Fibroblast of skin of abdomen (primary cell): ENCODE measurements at regions not wholly inside any gene's neighbourhood (a gene's known extent, or its start where the extent isn't known, plus 50 kb on each side); places are given as distances from the start of the nearest gene placed in this dataset.

Experiments used
- DNase-seq: peaks from one replicate; pipeline ENCODE4 v3.0.0-alpha.2; 2013

DNA sequence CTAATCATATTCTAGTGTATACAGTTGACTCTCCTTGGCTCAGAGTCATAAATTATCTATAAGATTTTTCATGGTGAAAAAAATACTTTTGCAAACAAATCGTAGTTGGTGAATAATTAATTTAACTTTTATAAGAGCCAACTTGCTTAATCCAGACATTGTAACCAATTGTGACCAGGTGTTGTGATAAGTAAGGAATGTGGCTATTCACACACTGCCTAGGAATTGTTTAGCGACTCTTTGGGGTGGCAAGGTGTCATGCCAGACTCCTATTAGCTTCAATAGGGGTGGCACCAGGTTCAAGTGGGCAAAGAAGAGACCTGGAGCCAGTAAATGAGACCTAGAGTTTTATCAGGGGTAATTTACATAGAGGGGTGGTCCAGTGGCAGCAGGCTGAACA is 344.7 kb upstream of the PKDCC start:
- DNase-seq, result no peak

DNA sequence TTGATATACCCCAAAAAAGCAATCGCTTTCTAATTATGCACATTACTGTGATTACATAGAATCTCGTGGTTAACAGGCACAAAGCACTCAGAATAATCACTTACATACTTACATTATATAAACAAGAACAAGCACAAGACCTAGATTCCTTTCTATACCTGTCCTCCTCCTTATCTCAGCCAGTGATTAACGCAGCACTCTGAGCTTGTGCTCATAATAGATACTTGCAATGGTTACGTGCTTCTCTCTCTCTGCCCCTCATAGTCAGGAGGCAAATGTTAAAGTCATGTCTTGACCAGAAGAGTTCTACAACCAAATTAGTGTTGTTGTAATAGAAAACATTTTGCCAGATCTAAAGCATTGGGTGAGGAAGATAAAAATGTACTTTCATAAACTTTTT is 342.2 kb upstream of the PKDCC start:
- DNase-seq, result no peak

DNA sequence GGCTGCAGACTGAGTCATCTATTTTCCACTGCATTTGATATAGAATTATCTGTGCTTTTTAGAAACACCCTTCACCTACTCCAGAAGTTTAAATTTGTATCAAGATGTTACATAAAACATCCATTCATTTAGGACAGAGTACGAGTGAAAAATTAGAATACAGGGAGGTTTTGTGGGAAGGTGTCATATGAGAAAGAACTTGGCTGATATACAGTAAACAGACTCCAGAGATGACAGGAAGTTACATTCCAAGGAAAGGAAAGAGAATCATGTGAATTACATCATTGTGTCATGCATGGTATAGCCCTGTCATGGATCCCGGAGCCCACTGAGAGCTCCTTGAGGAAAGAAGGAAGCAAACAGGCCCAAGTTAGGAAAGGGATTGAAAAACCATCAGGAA is 341.5 kb upstream of the PKDCC start:
- no peak for DNase-seq

- no peak for DNase-seq
Observed at GRCh38 chr2:41707790-41708451, 339.9 kb upstream of the PKDCC start.

- no peak for DNase-seq
Observed at GRCh38 chr2:41709702-41710599, 337.9 kb upstream of the PKDCC start.

DNA sequence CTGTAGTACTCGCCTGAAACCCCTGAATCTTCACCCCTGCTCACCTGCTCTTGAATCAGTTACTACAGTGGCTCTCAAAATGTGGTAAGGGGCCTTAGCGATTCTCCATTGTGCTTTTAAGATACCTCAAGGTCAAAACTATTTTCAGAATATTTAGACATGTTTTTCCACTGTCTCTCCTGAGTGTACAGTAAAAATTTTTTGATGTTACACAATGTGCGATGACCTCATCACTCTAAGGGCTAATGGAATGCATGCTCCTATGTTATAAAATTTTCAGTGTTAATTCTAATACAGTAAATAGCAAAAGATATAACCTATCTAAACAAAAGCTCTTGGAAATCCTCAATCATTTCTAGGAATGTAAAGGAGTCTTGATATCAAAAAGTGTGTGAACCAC is 336.9 kb upstream of the PKDCC start:
- peak; percentile 13 for DNase-seq

DNA sequence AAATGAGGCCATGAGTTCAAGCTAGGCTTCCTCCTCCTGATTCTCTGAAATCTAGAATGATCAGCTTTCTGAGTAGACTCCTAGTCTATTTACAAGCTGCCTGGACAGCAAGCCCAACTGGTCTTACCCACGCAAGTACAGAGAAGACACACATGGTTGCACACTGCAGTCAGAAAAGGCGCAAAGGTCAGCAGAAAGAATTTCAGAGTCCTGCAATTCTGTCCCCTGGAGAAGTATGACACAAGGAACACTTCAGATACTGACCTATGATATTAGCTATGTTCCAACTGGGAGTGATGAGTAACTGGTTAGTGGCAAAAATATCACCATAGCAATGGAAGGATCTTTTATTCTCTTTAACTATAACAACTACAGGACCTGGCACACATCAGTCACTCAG is 336.1 kb upstream of the PKDCC start:
- no peak for DNase-seq

GRCh38 chr2:41716497-41716896 is 331.3 kb upstream of the PKDCC start:
- no peak for DNase-seq

GRCh38 chr2:41717839-41718238 is 330.0 kb upstream of the PKDCC start:
- DNase-seq, result no peak

DNA sequence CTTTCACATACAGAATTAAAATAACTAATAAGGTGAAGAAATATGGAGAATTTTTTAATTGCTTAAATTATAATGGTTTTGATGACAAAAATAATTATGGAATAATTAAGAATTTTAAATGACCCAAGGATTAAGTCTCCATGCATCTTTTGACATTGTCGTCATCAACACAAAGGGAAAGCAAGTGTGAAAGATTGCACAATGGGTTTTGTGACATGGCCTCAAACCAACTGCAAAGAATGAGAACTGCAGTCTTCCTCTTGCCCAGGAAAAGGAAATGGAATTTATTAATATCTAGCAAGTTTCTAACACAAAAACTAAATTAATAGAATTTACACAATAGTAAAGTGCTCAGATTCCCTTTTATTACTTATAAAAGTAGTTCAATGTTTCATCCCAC is 329.1 kb upstream of the PKDCC start:
- DNase-seq, result no peak

GRCh38 chr2:41719756-41720155 is 328.1 kb upstream of the PKDCC start:
- no peak for DNase-seq

GRCh38 chr2:41720331-41721251 is 327.2 kb upstream of the PKDCC start:
- no peak for DNase-seq

GRCh38 chr2:41722668-41723369 is 325.0 kb upstream of the PKDCC start:
- DNase-seq, result no peak

GRCh38 chr2:41723526-41723925 is 324.3 kb upstream of the PKDCC start:
- no peak for DNase-seq

- DNase-seq, result no peak
Observed at GRCh38 chr2:41724465-41724864, 323.4 kb upstream of the PKDCC start.

GRCh38 chr2:41725901-41726300 is 321.9 kb upstream of the PKDCC start:
- DNase-seq, result no peak

- DNase-seq, result no peak
Observed at GRCh38 chr2:41726364-41726763, 321.5 kb upstream of the PKDCC start.

DNA sequence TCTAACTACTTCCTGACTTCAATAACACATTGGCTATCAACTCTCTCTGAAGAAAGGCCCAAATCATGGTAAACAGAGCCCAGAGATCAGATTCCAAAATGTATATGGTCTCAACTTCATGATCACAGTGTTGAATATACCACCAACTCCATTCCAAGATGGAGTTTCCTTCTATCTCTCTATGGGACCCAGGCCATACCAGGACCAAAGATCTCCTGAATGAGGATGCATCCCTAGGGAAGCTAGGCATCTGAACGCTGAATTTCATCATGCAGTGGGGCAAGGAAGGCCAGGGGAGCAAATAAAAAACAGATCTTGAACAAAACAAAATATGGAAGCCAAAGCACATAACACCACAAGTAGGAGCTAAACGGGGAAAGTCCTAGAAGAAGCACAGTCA is 320.7 kb upstream of the PKDCC start:
- DNase-seq, result no peak

- no peak for DNase-seq
Observed at GRCh38 chr2:41727711-41728110, 320.1 kb upstream of the PKDCC start.

- DNase-seq, result no peak
Observed at GRCh38 chr2:41728788-41729338, 319.0 kb upstream of the PKDCC start.

- no peak for DNase-seq
Observed at GRCh38 chr2:41729800-41730364, 317.9 kb upstream of the PKDCC start.

- no peak for DNase-seq
Observed at GRCh38 chr2:41735006-41735405, 312.8 kb upstream of the PKDCC start.
